NCI-H2196 (cell line): ENCODE measurements at regions not wholly inside any gene's neighbourhood (a gene's known extent, or its start where the extent isn't known, plus 50 kb on each side); places are given as distances from the start of the nearest gene placed in this dataset.
"Not testable (repeated sequence)": the region's sequence is repeated elsewhere in the genome, so short reads cannot be mapped to it uniquely, and the experiment has no call there.

Source experiments
- DNase-seq: peaks from one replicate; lab custom pipeline; 2025; ENCODE audit not compliant: unreplicated experiment; lab: John Stamatoyannopoulos, UW

GRCh38 chr10:85105614-85106255 lies 777.3 kb downstream of the CCSER2 start:
- no peak for DNase-seq

GRCh38 chr10:85111271-85111670 lies 782.9 kb downstream of the CCSER2 start:
- no peak for DNase-seq

DNA sequence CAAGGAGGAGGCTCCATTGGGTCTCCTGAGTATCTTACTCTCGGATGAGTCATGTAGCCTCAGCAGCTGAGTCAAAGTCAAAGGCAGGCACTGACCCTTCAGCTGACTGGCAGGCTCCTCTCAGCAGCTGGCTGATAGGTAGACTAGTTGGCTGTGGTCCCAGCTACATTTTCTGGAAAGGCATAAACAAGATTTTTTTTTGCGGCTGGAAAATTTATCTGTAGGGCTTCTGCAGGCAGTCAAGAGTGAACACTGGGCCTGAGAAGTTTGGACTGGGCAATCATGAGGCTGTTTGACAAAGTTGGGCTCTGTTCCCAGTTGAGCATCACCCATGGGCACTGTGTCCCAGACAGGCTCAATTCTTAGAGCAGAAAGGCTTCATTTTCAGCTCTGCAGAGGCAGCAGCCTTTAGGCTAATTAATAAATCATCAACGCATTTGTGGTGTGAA lies 796.2 kb downstream of the CCSER2 start:
- DNase-seq = peak; percentile 56

DNA sequence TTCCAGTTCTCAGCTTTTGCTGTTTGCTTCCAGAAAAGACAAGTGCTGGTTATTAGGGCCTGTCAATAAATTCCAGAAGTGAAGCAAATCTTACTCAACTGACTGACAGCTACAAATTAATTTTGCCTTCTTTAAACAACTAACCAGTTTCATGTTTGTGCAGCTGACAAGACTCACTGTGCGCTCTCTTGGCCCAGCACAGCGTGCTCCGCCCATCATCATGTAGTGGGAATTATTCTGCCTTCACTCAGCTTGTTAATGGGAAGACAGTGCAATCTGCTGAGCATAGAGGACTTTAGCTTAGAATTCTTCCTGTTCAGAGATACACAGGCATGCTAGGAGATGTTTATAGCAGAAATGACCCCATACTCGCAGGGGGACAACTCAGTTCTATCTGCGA lies 808.9 kb downstream of the CCSER2 start:
- no peak for DNase-seq

DNA sequence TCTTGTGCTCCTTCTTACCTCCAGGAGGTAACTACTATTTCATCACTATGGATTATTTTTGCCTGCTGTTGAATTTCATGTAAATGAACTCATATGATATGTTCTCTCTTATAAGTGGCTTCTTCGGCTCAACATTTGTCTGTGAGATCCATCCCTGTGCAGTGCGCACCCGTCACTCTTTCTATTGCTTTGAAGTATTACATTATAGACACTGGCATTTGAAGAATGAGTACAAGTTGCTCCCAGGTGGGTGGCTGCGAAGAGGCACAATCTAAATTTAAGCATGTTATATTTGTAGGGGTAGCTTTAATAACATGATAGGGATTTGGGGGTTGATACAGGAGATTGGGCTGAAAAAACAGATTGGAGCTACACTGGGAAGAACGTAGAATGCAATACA lies 809.7 kb downstream of the CCSER2 start:
- no peak for DNase-seq

- DNase-seq = no peak
Measured at GRCh38 chr10:85139124-85139523, 810.7 kb downstream of the CCSER2 start.

DNA sequence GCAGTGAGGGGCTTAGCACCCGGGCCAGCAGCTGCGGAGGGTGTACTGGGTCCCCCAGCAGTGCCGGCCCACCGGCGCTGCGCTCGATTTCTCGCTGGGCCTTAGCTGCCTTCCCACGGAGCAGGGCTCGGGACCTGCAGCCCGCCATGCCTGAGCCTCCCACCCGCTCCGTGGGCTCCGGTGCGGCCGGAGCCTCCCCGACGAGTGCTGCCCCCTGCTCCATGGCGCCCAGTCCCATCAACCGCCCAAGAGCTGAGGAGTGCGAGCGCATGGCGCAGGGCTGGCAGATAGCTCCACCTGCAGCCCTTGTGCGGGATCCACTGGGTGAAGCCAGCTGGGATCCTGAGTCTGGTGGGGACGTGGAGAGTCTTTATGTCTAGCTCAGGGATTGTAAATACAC lies 813.1 kb downstream of the CCSER2 start:
- not testable (repeated sequence) for DNase-seq

- no peak for DNase-seq
Measured at GRCh38 chr10:85145966-85146365, 817.6 kb downstream of the CCSER2 start.

- DNase-seq = no peak
Measured at GRCh38 chr10:85147346-85148250, 819.2 kb downstream of the CCSER2 start.

DNA sequence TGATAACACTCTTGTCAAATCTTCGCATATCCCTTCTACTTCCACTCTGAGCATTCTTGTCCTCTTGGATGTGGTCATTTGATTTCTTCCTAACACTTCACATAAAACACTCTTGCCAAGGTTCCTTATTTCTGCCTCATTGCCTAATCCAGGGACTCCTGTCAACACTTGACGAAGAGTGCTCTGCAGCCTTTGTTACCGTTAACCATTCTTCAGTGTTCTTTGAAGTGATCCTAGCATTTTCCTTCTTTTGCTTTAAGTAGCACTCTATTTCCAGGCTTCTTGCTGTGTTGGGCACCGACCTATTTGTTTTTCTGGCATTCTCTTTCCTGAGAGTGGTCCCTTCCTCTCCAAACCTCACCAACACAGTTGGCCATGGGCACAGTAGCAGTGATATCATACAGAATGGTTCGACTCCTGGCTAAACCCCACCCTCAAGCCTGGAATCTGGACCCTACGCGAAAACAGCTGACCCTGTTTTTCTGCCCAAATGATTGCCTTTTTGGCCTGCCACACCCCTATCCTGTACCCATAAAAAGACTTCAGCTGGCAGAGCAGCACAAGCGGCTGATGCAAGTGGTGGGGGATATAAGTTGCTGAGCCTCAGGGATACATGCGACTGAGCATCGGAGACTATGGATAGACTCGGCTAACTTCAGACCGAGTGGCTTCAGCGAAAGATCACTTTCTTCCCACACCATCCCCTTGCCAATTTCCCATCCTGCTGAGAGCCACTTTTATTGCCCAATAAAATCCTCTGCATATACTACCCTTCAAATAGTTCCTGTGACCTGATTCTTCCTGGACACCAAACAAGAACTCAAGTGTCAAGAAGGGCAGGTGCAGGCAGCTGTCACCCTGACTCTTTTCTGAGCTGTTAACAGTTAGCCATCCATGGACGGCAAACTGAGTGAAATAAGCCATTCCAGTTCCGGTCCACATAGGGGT lies 820.6 kb downstream of the CCSER2 start:
- no peak for DNase-seq

DNA sequence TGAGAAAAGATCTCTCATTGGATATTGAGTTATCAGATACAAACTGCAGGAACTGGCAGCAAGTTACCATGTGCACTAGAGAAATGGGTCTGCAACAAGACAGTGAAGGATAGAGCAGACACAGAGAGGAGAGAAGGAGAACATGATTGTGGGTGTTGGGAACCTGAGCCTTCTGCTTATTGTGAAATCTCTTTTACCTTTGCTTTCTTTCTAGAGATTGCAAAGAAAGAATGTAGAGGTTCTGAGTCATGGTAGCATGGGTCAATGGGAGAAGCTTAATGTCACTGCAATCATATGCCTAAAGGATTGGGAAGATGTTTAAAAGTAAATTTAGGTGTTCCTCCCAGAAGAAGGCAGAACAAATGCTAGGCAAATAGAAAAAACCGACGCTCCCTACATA lies 821.4 kb downstream of the CCSER2 start:
- no peak for DNase-seq

GRCh38 chr10:85151506-85151905 lies 823.1 kb downstream of the CCSER2 start:
- no peak for DNase-seq

- no peak for DNase-seq
Measured at GRCh38 chr10:85152496-85152895, 824.1 kb downstream of the CCSER2 start.

- no peak for DNase-seq
Measured at GRCh38 chr10:85152911-85153310, 824.5 kb downstream of the CCSER2 start.

DNA sequence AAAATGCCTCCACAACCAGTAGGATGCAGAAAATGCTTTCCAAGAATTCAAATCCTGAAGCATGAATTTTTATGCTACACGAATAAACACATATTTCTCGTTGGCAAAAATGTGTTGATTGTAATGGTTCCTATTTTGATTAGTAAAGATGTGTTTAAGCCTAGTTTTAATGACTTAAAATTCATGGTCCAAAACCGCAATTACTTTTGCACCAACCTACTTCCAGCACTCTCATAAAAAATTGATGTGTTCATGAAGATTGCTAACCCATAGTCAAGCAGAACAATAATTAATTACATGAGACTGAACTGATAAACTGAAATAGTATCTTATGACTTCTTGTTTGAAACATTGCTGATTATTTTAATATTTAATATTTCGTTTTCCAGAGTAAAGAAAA lies 828.8 kb downstream of the CCSER2 start:
- no peak for DNase-seq

- DNase-seq = no peak
Measured at GRCh38 chr10:85168243-85168642, 839.9 kb downstream of the CCSER2 start.

- DNase-seq = no peak
Measured at GRCh38 chr10:85170026-85170425, 841.6 kb downstream of the CCSER2 start.

DNA sequence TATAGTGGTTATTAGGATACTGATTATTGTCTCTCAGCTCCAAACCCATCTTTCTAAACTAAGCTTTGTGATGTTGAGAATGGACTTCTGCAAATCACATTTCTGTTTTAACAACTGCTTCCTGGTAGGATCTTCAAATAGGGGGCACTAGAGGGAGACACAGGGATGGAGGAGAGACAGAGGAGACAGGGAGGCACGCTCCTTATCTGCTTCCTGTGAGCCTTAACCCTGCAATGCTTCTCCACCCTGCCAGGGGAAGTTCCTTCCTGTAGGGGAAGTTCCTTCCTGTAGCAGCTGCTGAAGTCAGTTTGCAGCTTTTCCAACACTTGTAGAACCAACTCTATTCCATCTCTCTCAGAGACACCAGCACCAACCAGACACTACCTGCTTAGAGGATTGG lies 847.2 kb downstream of the CCSER2 start:
- no peak for DNase-seq

GRCh38 chr10:85177767-85178166 lies 849.4 kb downstream of the CCSER2 start:
- DNase-seq = no peak

- DNase-seq = no peak
Measured at GRCh38 chr10:85187047-85187446, 858.7 kb downstream of the CCSER2 start.

GRCh38 chr10:85188770-85189484 lies 860.5 kb downstream of the CCSER2 start:
- DNase-seq = no peak
